HepG2 (cell line): ENCODE measurements at regions not wholly inside any gene's neighbourhood (a gene's known extent, or its start where the extent isn't known, plus 50 kb on each side); places are given as distances from the start of the nearest gene placed in this dataset.

Experiments
- ATAC-seq: fragments of 200-7000 bp; cut with Tn5 transposase; 3 replicates; pipeline ENCODE4 v1.9.1; 2020; ENCODE audit warnings: mild to moderate bottlenecking, moderate library complexity
- BruUV-seq: library from RNA; stranded (reverse); fragments of 400-500 nt; replicated peaks from 2 replicates; lab custom pipeline; 2021; lab: Mats Ljungman, UMichigan
- CTCF ChIA-PET: fragments of 300-600 bp; formaldehyde crosslinking; extraction: SDS; loops from one replicate; lab custom pipeline; 2021; ENCODE audit warnings: low total read pairs, inconsistent platforms, low intra/inter-chr PET ratio; lab: Yijun Ruan, JAX
- POLR2A ChIA-PET: fragments of 350-600 bp; sonication (Branson Sonifier 250); formaldehyde crosslinking; loops from one replicate; lab custom pipeline; 2020; ENCODE audit warnings: antibody characterized with exemption, inconsistent platforms; lab: Yijun Ruan, JAX
- DNase-seq: peaks from one replicate; pipeline ENCODE4 v3.0.0-alpha.2; 2015; ENCODE audit warnings: low spot score
- FAIRE-seq: peaks from 3 replicates; lab custom pipeline; 2011; peaks lifted over from hg19 to GRCh38; lab: Jason Lieb, UNC
- H2AFZ ChIP-seq: one replicate; pipeline ENCODE4 v1.6.1; 2011; ENCODE audit warnings: low read length, inconsistent platforms
- H3K27ac ChIP-seq: fragments of 300-600 bp; 3 replicates; pipeline ENCODE4 v1.8.0; 2011; ENCODE audit warnings: mixed run types, mild to moderate bottlenecking, mixed read lengths, low read length, inconsistent platforms; ENCODE audit not compliant: insufficient read depth; ENCODE audit errors: extremely low read length
- H3K27me3 ChIP-seq, 2 experiments: fragments of 200-600 bp in 1 of 2; 2 replicates in 1 of 2; 3 replicates in 1 of 2; pipeline versions ENCODE4 v1.6.0 to v1.8.0; 2011; ENCODE audit warnings: low read length in 2 of 2, mild to moderate bottlenecking in 2 of 2, moderate library complexity in 2 of 2, inconsistent platforms in 1 of 2; ENCODE audit not compliant: insufficient read depth in 2 of 2, control insufficient read depth in 1 of 2
- H3K36me3 ChIP-seq, 2 experiments: fragments of 200-600 bp in 1 of 2; replicated peaks in 1 of 2; 2 replicates in 1 of 2; 3 replicates in 1 of 2; pipeline versions ENCODE4 v1.5.1 to v1.8.0; 2011; ENCODE audit warnings: low read length in 2 of 2, inconsistent platforms in 1 of 2; ENCODE audit not compliant: insufficient read depth in 2 of 2, control insufficient read depth in 1 of 2
- H3K4me1 ChIP-seq: 2 replicates; pipeline ENCODE4 v1.5.1; 2012; ENCODE audit warnings: low read length, inconsistent platforms; ENCODE audit not compliant: insufficient read depth
- H3K4me2 ChIP-seq: 2 replicates; pipeline ENCODE4 v1.6.0; 2011; ENCODE audit warnings: low read depth, low read length, inconsistent platforms
- H3K4me3 ChIP-seq, 3 experiments: fragments of 200-600 bp in 1 of 3; sonication (generic), shearing (Covaris generic) in 1 of 3; replicated peaks in 1 of 3; 2 replicates each; pipeline ENCODE4 v1.5.1; 2011 to 2016; ENCODE audit warnings: low read length in 3 of 3, inconsistent platforms in 2 of 3, low read depth in 2 of 3, mild to moderate bottlenecking in 2 of 3, control low read depth in 1 of 3, mixed read lengths in 1 of 3; ENCODE audit not compliant: insufficient read depth in 1 of 3
- H3K79me2 ChIP-seq: one replicate; pipeline ENCODE4 v1.6.1; 2011; ENCODE audit warnings: low read length, inconsistent platforms; ENCODE audit not compliant: insufficient read depth
- H3K9ac ChIP-seq: 2 replicates; pipeline ENCODE4 v1.6.0; 2011; ENCODE audit warnings: mild to moderate bottlenecking, low read depth, low read length, inconsistent platforms; ENCODE audit not compliant: insufficient read depth
- H3K9me3 ChIP-seq: 2 replicates; pipeline ENCODE4 v1.5.1; 2012; ENCODE audit warnings: mild to moderate bottlenecking, low read length
- H4K20me1 ChIP-seq: 2 replicates; pipeline ENCODE4 v1.6.0; 2011; ENCODE audit warnings: inconsistent platforms, mild to moderate bottlenecking, low read length, moderate library complexity; ENCODE audit not compliant: insufficient read depth
- CHD4 ChIP-seq: fragments of 200-600 bp; sonication (generic); IDR thresholded peaks from 2 replicates; pipeline ENCODE4 v1.7.0; 2017; ENCODE audit warnings: mild to moderate bottlenecking, low read length, borderline replicate concordance
- FOXA3 ChIP-seq: IDR thresholded peaks from 2 replicates; pipeline ENCODE4 v1.6.1; 2016; ENCODE audit warnings: missing genetic modification reagents, missing compliant biosample characterization
- HCFC1 ChIP-seq: fragments of 150-350 bp; IDR thresholded peaks from 2 replicates; pipeline ENCODE4 v1.6.1; 2014; ENCODE audit warnings: low read depth, low read length
- IKZF1 ChIP-seq: fragments of 450-650 bp; IDR thresholded peaks from 2 replicates; pipeline ENCODE4 v1.7.1; 2016
- JUND ChIP-seq: sonication (generic); formaldehyde crosslinking; IDR thresholded peaks from 2 replicates; pipeline ENCODE4 v1.8.0; 2022; ENCODE audit warnings: mild to moderate bottlenecking, missing genetic modification reagents
- KAT7 ChIP-seq: IDR thresholded peaks from 2 replicates; pipeline ENCODE4 v1.6.1; 2018; ENCODE audit warnings: borderline replicate concordance, missing compliant biosample characterization
- MYNN ChIP-seq: sonication (generic); formaldehyde crosslinking; IDR thresholded peaks from 2 replicates; pipeline ENCODE4 v1.4.0; 2020; ENCODE audit warnings: mild to moderate bottlenecking, low read depth, missing genetic modification reagents
- SMARCE1 ChIP-seq: fragments of 450-650 bp; IDR thresholded peaks from 2 replicates; pipeline ENCODE4 v1.6.1; 2017; ENCODE audit warnings: borderline replicate concordance
- SP140L ChIP-seq: sonication (generic); formaldehyde crosslinking; IDR thresholded peaks from 2 replicates; pipeline ENCODE4 v1.4.0; 2020; ENCODE audit warnings: missing genetic modification reagents, borderline replicate concordance
- XRCC5 ChIP-seq: fragments of 200-400 bp; formaldehyde crosslinking; optimal IDR thresholded peaks from 2 replicates; pipeline ENCODE3; 2017; ENCODE audit warnings: mild to moderate bottlenecking, low read length
- ZFX ChIP-seq: sonication (generic); formaldehyde crosslinking; IDR thresholded peaks from 2 replicates; pipeline ENCODE4 v1.4.0; 2020; ENCODE audit warnings: mild to moderate bottlenecking, low read depth, missing genetic modification reagents, moderate library complexity
- ZNF101 ChIP-seq: sonication (generic); formaldehyde crosslinking; IDR thresholded peaks from 2 replicates; pipeline ENCODE4 v1.4.0; 2020; ENCODE audit warnings: mild to moderate bottlenecking, low read depth, missing genetic modification reagents, borderline replicate concordance
- ZNF12 ChIP-seq: sonication (generic); formaldehyde crosslinking; IDR thresholded peaks from 2 replicates; pipeline ENCODE4 v1.5.0; 2020; ENCODE audit warnings: missing genetic modification reagents
- ZNF547 ChIP-seq: sonication (generic); formaldehyde crosslinking; IDR thresholded peaks from 2 replicates; pipeline ENCODE4 v1.5.1; 2020; ENCODE audit warnings: mild to moderate bottlenecking, missing genetic modification reagents
- ZNF775 ChIP-seq: sonication (generic); formaldehyde crosslinking; IDR thresholded peaks from 2 replicates; pipeline ENCODE4 v1.4.0; 2020; ENCODE audit warnings: missing genetic modification reagents, mild to moderate bottlenecking, moderate library complexity, borderline replicate concordance
- WGBS: methylation state at CpG from one replicate; pipeline ENCODE4 v1.1.6; 2017; ENCODE audit warnings: low lambda C conversion rate; 5-methylcytosine and 5-hydroxymethylcytosine counted together
- in situ Hi-C: cut with HindIII; loops from 2 replicates; pipeline ENCODE4 v1.10.0; 2017; ENCODE audit warnings: low pct_unique_long_range_greater_than_20kb; ENCODE audit not compliant: extremely low pct_ligation_motif_present
- intact Hi-C: fragments of 100-400 bp; cut with micrococcal nuclease; formaldehyde crosslinking; loops from one replicate; pipeline ENCODE4 v1.10.0; 2022; ENCODE audit not compliant: unreplicated experiment
- TF ChIP-seq, protein P1 (sequence below): IDR thresholded peaks from 2 replicates; pipeline ENCODE4 v1.6.1; 2016; ENCODE audit warnings: low read depth
- TF ChIP-seq, protein P2 (sequence below): sonication (generic); formaldehyde crosslinking; IDR thresholded peaks from 2 replicates; pipeline ENCODE4 v1.5.0; 2020; ENCODE audit warnings: mild to moderate bottlenecking, missing genetic modification reagents

DNA sequence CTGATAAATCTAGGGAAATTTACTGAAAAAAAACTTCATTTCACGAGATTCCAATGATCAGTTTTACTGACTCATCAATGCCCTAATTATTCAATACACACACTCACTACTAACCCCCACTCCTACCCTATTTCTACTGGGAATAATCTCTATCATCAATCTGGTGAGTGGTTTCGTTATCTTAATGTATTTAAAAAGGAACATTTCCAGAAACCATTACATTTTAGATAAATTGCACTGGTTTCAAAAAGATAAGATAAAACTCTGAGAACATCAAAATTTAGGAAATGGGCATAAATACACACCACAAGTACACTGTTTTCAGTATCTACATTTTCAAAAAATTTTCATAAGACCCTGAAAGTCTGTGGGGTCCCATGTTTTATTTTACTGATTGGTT is 471.4 kb upstream of the PKDCC start:
- no peaks in the 10 kb centered on the region for H4K20me1 ChIP-seq
- DNase-seq, result no peak
- no peak overlapping the region for H3K9ac ChIP-seq
- H3K27ac ChIP-seq, result no peak overlapping the region
- TF ChIP-seq ZNF12 (CRISPR knock-in tag) (no peak), ZNF101 (no peak), ZNF775 (CRISPR knock-in tag) (no peak), ZNF547 (no peak), KAT7 (CRISPR knock-in tag) (no peak), JUND (CRISPR knock-in tag) (no peak), CHD4 (no peak), XRCC5 (no peak), ZFX (no peak), FOXA3 (CRISPR knock-in tag) (no peak), SP140L (CRISPR knock-in tag) (no peak), IKZF1 (no peak), SMARCE1 (no peak), MYNN (CRISPR knock-in tag) (no peak), HCFC1 (no peak)
- TF ChIP-seq, protein P1, sequence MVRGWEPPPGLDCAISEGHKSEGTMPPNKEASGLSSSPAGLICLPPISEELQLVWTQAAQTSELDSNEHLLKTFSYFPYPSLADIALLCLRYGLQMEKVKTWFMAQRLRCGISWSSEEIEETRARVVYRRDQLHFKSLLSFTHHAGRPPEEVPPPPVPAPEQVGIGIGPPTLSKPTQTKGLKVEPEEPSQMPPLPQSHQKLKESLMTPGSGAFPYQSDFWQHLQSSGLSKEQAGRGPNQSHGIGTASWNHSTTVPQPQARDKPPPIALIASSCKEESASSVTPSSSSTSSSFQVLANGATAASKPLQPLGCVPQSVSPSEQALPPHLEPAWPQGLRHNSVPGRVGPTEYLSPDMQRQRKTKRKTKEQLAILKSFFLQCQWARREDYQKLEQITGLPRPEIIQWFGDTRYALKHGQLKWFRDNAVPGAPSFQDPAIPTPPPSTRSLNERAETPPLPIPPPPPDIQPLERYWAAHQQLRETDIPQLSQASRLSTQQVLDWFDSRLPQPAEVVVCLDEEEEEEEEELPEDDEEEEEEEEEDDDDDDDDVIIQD (CRISPR knock-in tag), result no peak
- TF ChIP-seq, protein P2, sequence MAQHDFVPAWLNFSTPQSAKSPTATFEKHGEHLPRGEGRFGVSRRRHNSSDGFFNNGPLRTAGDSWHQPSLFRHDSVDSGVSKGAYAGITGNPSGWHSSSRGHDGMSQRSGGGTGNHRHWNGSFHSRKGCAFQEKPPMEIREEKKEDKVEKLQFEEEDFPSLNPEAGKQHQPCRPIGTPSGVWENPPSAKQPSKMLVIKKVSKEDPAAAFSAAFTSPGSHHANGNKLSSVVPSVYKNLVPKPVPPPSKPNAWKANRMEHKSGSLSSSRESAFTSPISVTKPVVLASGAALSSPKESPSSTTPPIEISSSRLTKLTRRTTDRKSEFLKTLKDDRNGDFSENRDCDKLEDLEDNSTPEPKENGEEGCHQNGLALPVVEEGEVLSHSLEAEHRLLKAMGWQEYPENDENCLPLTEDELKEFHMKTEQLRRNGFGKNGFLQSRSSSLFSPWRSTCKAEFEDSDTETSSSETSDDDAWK (CRISPR knock-in tag), result no peak
- H2AFZ ChIP-seq, result no peak overlapping the region
- CTCF ChIA-PET, result no interaction called here
- ATAC-seq, result no peak
- no peak overlapping the region for H3K4me3 ChIP-seq
- no TSS peak for BruUV-seq
- no peaks in the 10 kb centered on the region for H3K79me2 ChIP-seq
- FAIRE-seq, result no peak
- POLR2A ChIA-PET, result no interaction called here
- H3K4me1 ChIP-seq, result no peaks in the 10 kb centered on the region
- H3K9me3 ChIP-seq, result no peaks in the 10 kb centered on the region
- H3K4me2 ChIP-seq, result no peak overlapping the region
- H3K36me3 ChIP-seq, result no peaks in the 10 kb centered on the region
- no peaks in the 10 kb centered on the region for H3K27me3 ChIP-seq
- intact Hi-C loops, result no loop called here
- 1% methylated on average over 2 of the region's 2 CpGs for WGBS
- in situ Hi-C loops, result no loop called here
